CD4-positive, alpha-beta T cell treated with Interleukin-10 for 1 hour (primary cell): ENCODE measurements at regions not wholly inside any gene's neighbourhood (a gene's known extent, or its start where the extent isn't known, plus 50 kb on each side); places are given as distances from the start of the nearest gene placed in this dataset.
"Not testable (repeated sequence)": the region's sequence is repeated elsewhere in the genome, so short reads cannot be mapped to it uniquely, and the experiment has no call there.

Experiments used
- DNase-seq: peaks from one replicate; pipeline ENCODE4 v3.0.0-alpha.2; 2020

DNA sequence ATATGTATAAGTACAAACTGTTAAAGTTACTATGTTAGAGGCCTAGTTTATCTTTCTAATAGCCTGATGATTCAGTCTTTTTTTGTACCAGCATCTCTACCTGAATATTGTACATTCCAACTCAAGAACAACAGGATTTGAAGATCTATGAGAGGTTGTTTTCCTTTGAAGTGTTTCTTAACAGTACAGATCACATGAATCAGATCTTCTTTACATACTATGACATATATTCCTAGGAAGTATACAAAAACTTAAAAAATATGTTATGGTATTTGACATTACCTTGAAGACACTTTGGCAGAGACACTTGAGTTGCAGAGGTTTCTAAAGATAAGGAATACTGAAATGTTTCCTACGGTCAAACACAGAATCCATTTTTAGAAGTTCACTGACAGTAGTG is 1280.9 kb downstream of the KCNT2 start:
- no peak for DNase-seq

DNA sequence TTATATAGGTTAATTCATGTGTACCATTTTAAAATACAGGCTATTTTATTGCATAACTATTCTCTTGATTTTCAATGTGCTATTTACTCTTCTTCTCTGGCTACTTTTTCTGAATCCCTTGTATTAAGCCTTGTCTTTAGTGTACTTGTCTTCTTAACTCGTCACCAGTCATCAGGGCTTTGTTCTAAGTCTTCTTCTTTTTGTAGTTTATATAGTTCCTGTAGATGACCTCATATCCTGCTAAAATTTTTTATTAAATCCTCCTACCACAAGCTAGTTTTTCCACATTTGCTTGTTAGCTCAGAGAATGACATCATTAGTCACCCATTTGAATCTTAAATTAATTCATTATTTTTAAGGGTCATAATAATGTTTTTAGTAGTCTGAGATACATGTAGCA is 1281.9 kb downstream of the KCNT2 start:
- DNase-seq: no peak

DNA sequence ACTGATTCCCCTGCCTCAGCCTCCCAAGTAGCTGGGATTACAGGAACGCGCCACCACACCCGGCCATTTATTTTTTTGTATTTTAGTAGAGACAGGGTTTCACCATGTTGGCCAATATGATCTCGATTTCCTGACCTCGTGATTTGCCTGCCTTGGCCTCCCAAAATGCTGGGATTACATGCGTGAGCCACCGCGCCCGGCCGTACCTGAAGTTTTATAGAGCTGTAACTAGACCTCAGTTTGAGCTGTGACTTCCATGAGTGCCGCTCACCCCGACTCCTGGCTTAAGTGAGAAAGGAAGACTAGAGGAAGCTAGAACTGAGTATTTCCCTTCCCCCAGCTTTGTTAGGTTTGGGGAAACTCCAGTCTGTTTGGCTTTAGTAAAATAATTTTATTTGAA is 1283.1 kb downstream of the KCNT2 start:
- no peak for DNase-seq

DNA sequence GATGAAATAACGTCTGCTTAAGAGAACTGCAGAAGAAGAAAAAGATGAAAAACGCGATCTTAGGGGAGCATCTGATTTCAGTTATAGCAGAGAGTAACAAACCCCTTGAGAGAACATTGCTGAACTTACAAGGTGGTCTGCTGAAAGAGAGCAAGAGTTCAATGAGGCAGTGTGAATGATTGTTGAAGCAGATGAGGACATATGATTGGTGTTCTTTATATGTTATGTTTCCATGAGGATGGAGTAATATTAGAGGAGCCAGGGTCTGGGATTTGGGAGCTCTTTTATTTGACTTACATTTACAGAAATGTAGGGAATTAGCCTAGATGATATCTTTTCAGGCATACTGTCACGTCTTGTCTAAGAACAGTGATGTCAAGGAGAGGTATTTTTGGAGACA is 1302.0 kb downstream of the KCNT2 start:
- no peak for DNase-seq

DNA sequence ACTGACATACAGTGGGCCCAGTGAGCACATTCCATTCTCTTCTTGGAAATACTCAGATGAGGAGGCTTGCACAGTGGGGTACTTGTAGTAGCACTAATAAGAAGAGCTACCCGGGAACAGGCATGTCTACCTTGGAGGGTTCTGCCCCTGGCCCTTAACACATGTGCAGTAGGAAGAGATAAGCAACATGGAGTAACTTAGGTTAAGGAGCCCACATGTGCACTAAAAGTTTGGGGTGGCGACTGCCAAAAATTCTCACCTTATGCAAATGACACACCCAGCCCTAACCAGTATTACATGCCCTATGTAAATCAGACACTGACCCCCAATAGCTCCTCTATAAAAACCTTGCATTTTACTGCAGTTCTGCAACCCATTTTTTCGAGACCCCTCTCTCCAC is 1313.3 kb downstream of the KCNT2 start:
- DNase-seq: no peak

DNA sequence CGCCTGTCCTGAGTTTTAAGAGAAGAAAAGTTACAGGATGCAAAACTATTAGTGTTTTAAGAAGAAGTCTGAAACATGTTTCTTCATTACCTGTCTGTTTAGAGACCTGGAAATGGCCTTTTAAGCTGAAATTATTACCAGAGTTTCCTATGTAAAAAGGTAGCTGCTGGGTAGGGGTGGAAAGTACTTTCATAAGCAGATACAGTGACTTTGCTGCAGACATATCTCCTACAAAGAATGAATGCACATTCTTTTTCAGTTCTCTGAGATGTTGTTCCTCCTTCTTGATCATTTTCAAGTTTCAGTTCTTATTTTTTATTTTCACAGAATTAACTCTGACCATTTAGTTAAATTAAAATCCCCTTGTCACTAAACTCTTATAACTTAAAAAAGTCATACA is 1329.6 kb downstream of the KCNT2 start:
- DNase-seq: no peak

DNA sequence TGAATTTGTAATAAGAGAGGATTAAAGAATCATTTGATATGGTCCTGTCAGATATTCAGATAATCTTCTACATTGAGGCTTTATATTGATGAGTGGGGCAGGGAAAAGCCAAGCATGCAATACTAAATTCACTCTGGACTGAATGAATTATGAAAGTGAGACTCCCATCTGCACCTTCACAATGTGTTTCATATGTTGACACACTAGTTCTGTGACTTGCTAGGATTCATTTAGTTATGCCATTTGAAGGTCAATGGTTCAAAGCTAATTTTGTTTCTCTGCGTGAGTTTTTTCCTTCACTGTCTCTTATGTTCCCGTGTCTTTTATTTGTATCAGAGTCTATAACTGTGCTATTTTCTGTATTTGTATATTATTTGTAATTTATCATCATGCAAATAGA is 1332.5 kb downstream of the KCNT2 start:
- no peak for DNase-seq

DNA sequence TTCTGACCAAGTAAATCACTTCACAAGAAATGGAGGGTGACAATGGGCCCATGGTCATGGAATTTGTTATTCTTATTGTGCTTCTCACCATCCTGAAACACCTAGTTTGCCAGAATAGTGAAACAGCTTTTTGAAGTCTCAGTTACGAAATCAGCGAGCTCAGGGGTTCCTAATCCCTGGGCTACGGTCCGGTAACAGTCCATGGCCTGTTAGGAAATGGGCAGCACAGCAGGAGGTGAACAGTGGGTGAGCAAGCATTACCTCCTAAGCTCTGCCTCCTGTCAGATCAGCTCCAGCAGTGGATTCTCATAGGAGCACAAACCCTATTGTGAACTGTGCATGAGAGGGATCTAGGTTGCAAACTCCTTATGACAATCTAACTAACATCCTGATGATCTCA is 1356.3 kb downstream of the KCNT2 start:
- no peak for DNase-seq

DNA sequence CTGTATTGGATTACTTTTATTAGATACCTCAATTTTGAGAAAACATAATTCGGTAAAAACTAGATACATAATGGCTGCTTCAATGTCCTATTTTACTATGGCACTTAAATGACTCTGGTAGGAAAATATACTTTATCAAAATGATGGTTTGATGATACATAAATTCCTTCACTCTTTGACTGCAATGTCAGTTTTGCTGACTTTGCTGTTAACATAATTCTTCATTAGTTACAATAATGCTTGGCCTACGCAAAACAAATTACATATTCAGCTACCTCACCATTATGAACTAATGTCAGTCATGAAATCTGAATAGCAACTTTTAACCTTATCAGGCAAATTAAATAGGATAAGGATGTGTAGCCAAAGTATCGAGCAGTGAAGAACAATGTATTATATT is 1364.7 kb downstream of the KCNT2 start:
- no peak for DNase-seq

DNA sequence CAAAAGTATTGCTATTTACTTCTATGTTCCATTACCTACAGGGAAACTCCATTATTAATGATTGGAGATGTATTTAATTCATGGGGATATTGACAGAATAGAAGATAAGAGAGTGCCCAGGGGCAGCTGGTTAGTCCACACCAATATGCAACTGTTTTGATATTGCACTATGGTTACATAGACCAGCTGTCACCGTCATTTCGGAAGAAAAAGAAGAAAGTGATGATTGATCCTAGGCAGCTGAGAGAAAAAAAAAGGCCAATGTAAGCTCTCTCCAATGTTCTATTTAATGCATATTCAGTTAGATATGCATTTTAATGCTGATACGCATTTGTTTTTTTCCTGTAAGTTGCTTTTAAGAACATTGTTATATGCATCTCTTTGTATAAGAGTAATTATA is 1367.2 kb downstream of the KCNT2 start:
- no peak for DNase-seq

DNA sequence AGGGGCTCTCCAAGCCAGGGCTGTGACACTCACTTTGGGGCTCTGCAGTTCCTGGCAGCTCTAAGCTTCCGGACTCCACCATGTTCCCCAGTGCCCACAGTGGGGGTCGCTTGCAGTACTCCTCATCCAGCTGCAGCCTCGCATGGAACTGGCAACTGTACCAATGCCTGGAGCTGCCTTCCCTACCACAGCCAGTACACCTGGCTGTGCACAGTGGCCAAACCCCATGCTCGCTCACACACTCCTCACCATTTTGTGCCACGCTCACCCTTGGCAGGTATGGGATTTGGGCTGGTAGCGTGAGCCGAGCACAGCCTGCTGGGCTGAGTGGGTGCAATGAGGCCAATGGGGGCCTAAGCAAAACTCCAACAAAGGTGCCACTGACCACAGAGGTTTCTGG is 1369.9 kb downstream of the KCNT2 start:
- no peak for DNase-seq

DNA sequence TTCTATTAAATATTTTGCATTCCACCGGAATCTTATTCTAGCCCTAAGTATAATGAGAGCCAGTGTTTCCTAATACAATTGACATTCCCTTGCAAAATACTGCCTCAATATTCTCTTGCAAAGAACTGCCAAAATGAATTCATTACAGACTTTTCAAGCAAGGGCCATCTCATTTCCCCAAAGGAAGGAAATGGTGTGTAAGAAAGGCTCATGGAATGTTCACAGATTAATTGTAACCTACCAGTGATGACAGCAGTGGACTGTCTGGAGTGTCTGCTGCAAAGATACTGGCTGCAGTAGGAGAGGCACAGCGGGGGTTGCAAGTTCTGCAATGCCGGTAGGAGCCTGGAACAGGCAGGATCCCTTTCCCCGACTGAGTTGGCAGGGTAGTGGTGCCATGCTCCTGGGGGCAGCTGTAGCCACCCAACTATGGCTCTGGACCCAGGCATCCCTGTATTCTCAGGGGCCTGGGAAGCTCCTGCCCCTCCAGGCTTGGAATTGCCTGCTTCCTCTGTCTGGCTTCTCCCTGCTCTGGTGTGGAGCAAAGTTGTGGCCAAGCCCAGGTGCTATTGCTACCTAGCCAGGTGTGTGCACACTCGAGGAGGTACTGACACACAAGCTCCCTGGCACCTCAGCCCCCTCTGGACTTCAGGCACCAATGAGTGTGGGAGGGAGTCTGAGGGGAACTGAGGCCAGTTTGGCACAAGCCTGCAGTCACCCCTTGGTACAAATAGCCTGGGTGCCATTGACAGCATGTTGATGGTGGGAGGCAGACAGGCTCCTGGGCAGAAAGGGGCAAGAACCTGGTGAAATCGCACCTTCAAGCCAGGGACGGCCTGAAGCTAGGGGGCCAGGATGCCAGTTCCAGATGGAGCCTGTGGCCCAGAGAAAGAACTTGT is 1371.0 kb downstream of the KCNT2 start:
- no peak for DNase-seq

DNA sequence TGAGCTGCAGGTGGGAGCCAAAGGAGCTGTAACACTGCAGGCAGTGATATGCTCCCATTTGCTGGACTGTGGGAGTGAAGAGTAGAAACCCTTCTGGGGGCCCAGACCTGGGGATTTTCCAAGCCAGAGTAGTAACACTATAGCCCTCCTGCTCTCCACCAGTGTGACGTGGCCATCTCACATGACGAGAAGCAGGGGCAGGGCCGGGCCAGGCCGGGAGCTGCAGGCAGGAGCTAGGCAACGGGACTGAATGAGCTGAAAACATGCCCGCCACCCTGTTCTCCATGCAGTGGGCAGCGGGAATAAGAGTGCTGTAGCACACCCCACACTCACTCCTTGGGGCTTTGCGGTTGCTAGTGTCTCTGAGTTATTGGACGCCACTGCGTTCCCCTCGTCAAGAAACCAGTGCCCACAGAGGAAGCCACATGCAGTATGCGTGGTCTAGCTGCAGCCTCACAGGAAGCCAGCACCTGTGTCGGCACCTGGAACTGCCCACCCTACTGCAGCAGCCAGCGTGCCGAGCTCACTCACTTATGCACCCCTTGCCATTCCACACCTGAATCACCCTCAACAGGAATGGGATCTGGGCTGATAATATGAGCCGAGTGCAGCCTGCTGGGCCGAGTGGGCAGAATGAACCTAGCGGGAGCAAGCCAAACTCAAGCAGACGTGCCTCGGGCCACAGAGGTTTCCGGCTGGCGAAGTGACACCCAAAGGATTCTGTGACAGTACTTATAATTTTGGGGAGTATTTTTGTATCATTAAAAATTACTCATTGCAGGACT is 1389.6 kb downstream of the KCNT2 start:
- no peak for DNase-seq

DNA sequence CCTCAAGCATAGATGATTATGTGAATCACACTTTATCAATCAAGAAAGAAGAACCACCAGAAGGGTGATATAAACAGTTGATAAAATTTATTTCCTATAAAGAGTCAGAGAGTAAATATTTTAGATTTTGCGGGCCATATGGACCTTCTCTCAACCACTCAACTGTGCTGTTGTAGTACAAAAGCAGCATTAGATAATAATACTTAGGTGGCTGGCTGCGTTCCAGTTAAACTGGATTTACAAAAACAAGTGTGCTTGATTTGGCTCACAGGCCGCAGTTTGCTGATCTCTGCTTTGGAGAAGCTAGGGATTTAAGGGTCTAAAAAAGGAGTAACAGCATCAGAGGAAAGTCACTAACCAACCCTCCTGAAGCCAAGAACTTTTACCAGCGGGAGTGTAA is 1406.0 kb downstream of the KCNT2 start:
- no peak for DNase-seq

DNA sequence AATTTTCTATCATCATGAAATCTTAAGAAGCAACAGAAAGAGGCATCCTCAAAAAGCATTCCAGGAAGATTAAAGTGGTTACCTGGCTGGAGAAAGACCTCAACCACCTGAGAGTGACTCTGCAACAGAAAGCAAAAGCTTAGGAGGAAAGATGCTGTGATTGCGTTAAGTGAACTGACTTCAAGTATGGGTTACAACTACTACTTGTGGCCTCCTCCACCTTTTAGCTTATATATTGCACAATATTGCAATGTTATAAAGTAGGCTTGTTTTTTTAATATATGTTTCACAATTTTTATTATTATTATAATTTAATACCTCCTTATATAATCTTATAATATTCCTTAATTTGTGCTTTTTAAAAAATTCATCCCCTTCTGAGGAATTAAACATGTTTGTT is 1407.5 kb downstream of the KCNT2 start:
- DNase-seq: no peak

DNA sequence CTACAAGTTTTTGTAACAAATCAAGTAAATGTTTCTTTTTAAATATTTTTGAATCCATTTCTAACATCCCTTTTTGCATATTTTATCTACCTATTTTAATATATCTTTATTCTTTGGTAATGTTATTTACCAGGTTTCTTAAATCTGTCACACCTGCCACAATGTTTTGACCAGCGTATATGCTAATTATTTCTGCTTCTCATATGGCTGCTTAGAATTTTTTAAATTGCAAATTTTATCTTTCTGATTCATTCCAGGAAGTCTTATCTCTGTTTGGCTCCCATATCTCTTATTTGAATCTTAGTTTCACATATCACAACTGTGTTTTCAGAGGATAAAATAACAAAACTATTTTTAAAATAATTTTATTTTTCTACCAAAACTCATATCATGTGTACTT is 1411.1 kb downstream of the KCNT2 start:
- DNase-seq: no peak

DNA sequence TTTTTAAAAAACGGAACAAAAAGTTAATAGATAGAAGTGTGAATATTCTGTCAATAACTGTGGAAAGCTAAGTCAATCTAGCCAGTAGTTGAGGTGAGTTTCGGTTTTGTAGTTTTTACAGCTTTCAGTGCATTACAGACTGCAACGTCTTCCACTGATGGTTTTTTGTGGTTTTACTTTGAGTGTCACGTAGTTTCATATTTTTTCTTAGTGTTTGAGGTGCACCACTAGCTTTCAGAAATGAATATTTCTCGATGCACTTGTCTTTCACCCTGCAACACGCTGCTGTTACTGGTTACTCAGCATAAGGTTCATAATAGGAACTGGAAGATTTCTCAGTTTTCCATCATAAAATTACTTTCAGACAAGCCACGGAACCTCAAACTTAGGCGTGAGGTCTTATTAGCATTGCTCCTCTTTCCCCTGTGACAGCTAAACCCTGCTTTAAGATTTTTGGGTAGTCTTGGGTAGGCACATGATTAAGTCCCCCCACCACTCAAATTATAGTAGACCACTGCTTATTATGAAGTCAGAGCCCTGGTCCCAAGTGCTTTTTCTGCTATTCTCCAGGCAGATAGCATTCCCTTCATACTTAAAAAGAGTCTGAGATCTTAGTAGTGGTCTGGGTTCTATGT is 1412.7 kb downstream of the KCNT2 start:
- DNase-seq: peak; percentile 19

DNA sequence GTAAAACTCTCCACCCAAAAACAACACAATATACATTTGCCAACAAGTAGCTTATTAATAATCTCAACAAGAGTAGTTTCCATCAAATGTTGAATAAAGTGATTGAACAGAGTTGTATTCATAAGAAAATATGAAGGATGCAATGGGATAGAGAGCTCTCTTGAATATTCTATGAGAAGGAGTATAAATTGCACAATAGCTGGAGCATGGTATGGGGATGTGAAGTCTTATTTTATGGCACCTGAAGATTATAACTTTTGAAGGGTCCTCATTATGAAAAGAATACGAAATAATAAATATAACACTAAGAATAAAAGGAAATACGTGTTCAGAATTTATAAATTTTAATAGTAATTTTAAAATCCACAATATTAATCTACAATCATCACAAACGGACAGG is 1415.1 kb downstream of the KCNT2 start:
- DNase-seq: no peak

DNA sequence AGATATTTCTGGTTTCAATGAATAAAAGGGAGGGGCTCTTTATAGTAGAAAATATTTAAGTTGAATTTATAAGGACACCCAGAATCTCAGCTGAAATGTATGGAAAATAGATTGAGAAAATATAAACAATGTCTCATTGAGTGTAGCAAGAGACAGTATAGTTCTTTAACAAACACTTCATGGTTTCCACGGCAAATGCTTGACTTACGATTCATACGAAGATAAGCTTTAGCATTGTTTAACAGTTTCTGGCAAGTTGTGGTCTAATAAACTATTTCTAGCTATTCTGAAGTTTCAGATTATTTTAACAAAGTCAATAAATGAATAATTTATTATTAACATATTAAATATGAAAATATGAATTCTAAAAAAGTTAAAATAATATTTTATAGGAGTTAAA is 1419.4 kb downstream of the KCNT2 start:
- DNase-seq: no peak

DNA sequence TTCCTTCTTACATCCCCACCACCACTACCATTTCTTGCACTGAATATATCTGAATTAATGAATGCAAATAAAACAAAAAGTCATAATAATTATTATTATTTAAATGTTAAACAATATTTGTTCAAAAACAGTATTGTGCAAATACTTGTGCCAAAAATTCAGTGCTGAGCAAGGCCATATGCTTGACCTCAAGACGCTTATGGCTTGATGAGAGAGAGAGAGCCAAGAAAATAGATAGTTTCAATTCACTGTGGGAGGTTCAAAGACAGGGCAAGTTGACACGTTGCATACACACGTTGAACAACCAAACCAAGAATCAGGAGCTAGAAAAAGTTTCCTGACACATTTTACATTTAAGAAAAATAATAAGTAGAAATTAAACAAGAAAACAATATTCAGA is 1421.7 kb downstream of the KCNT2 start:
- no peak for DNase-seq

DNA sequence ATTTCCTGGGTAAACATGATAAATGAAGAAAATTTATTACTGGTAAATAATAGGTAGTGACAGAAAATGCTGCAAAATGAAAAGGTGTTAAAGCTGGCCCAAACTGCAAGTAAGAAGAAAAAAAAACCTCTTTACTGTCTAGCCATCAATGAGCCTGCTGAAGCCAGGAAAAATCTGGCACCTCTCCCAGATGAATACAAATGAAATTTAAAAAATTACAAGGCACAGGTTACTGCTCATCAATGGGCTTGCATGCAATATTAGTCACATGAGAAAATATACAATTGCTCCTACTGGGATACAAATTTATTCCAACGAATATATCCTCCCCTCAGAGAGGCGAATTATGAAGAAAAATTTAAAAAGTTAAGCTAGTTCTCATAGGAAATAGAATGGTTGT is 1422.5 kb downstream of the KCNT2 start:
- DNase-seq: no peak

DNA sequence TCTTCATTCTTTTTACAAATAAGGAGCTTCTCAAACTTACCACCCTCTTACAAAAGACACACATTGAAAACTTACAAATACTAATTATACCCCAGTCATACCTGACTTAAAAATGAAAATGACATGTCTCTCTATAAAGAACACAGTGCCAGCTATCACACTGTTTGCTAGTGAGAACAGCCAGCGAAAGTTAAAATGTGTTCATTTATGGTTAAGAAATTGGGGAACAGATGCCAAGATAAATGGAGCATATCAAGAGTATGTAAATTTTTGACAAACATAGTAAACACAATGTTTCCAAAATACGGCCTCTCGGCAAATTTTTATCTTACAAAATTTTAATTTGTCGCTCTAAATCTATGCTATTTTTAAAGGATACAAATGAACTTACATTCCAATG is 1422.9 kb downstream of the KCNT2 start:
- DNase-seq: no peak

DNA sequence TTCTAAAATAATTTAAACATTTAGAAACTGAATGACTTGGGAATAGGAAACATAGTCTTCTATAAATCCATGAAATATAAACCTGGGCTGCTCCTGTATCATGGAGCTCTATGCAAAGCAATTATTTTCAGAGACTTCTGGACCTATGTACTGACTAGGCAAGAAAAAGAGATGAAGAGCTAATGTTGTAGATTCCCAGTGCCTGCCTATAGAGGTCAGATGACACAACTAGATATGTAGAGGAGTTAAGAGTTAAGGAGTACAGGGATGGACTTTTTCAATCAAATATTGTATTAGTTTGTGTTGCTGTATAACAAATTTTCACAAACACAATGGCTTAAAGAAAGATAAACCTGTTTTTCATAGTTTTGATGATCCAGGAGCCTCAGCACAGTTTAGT is 1434.5 kb downstream of the KCNT2 start:
- DNase-seq: no peak

DNA sequence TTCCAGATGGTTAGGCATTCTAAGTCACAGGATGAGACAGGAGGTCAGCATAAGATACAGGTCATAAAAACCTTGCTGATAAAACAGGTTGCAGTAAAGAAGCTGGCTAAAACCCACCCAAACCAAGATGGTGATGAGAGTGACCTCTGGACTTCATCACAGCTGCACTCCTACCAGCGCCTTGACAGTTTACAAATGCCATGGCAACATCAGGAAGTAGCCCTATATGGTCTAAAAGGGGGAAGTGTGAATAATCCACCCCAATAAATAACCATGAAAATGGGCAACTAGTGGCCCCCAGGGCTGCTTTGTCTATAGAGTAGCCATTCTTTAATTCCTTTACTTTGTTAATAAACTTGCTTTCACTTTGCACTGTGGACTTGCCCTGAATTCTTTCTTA is 1448.4 kb downstream of the KCNT2 start:
- not testable (repeated sequence) for DNase-seq
